SK-N-SH treated with all-trans-retinoic acid at 6 μM for 48 hours (cell line): ENCODE measurements at regions not wholly inside any gene's neighbourhood (a gene's known extent, or its start where the extent isn't known, plus 50 kb on each side); places are given as distances from the start of the nearest gene placed in this dataset.

ENCODE experiments used
- ARNTL ChIP-seq: fragments of 450-650 bp; formaldehyde crosslinking; IDR thresholded peaks from 2 replicates; pipeline ENCODE4 v1.5.0; 2020; ENCODE audit warnings: low read depth, mild to moderate bottlenecking, moderate library complexity, borderline replicate concordance
- BACH2 ChIP-seq: fragments of 250-450 bp; sonication (Bioruptor Pico); IDR thresholded peaks from 2 replicates; pipeline ENCODE4 v1.9.0; 2021; ENCODE audit warnings: mild to moderate bottlenecking, borderline replicate concordance
- CSDC2 ChIP-seq: fragments of 250-450 bp; sonication (Bioruptor Pico); IDR thresholded peaks from 2 replicates; pipeline ENCODE4 v1.5.0; 2020; ENCODE audit warnings: mild to moderate bottlenecking, moderate library complexity
- OSR1 ChIP-seq: fragments of 250-450 bp; sonication (Bioruptor Pico); IDR thresholded peaks from 2 replicates; pipeline ENCODE4 v1.8.0; 2022; ENCODE audit warnings: moderate library complexity, mild to moderate bottlenecking, inconsistent platforms
- PPARA ChIP-seq: fragments of 250-450 bp; sonication (Bioruptor Pico); IDR thresholded peaks from 2 replicates; pipeline ENCODE4 v1.5.0; 2020; ENCODE audit warnings: mild to moderate bottlenecking, borderline replicate concordance
- RARB ChIP-seq: fragments of 250-450 bp; sonication (Bioruptor Pico); IDR thresholded peaks from 2 replicates; pipeline ENCODE4 v1.8.0; 2021; ENCODE audit warnings: mild to moderate bottlenecking, moderate library complexity
- SNAI2 ChIP-seq: fragments of 250-450 bp; sonication (Bioruptor Pico); IDR thresholded peaks from 2 replicates; pipeline ENCODE4 v1.5.0; 2020; ENCODE audit warnings: mild to moderate bottlenecking, moderate library complexity
- TOX ChIP-seq: fragments of 250-450 bp; sonication (Bioruptor Pico); IDR thresholded peaks from 2 replicates; pipeline ENCODE4 v1.8.0; 2021; ENCODE audit warnings: mild to moderate bottlenecking, moderate library complexity, borderline replicate concordance
- ZFP3 ChIP-seq: fragments of 250-450 bp; sonication (Bioruptor Pico); IDR thresholded peaks from 2 replicates; pipeline ENCODE4 v1.5.0; 2020; ENCODE audit warnings: mild to moderate bottlenecking, moderate library complexity
- ZFP30 ChIP-seq: fragments of 450-650 bp; formaldehyde crosslinking; IDR thresholded peaks from 2 replicates; pipeline ENCODE4 v1.5.0; 2022; ENCODE audit warnings: mild to moderate bottlenecking, moderate library complexity
- ZNF70 ChIP-seq: fragments of 450-650 bp; formaldehyde crosslinking; IDR thresholded peaks from 2 replicates; pipeline ENCODE4 v1.5.0; 2020; ENCODE audit warnings: mild to moderate bottlenecking, moderate library complexity
- TF ChIP-seq, protein P1 (sequence below): fragments of 250-450 bp; sonication (Bioruptor Pico); IDR thresholded peaks from 2 replicates; pipeline ENCODE4 v1.5.1; 2020; ENCODE audit warnings: low read depth, mild to moderate bottlenecking, moderate library complexity
- TF ChIP-seq, protein P2 (sequence below): fragments of 250-450 bp; sonication (Bioruptor Pico); IDR thresholded peaks from 2 replicates; pipeline ENCODE4 v1.8.0; 2020; ENCODE audit warnings: mild to moderate bottlenecking, moderate library complexity, borderline replicate concordance
- TF ChIP-seq, protein P3 (sequence below): fragments of 250-450 bp; sonication (Bioruptor Pico); IDR thresholded peaks from 2 replicates; pipeline ENCODE4 v1.5.0; 2020; ENCODE audit warnings: mild to moderate bottlenecking, moderate library complexity

DNA sequence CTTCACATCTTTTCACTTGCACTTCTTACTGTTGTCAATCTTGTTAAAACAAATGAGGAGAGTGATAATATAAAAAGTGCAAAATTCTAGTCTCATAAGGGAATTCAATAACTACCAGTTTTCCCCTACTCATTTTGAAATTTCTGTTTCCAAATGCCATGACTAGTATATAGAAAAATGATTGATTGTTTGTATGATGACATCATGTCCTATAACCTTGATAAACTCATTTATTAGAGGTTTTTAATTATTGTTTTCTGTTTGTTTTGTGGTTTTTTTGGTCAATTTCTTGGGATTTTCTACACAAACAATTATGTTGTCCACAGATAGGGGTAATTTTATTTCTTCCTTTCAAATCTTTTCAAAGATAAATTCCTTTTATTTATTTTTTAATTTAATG lies 559.1 kb downstream of the TLL1 start:
- TF ChIP-seq, protein P1, sequence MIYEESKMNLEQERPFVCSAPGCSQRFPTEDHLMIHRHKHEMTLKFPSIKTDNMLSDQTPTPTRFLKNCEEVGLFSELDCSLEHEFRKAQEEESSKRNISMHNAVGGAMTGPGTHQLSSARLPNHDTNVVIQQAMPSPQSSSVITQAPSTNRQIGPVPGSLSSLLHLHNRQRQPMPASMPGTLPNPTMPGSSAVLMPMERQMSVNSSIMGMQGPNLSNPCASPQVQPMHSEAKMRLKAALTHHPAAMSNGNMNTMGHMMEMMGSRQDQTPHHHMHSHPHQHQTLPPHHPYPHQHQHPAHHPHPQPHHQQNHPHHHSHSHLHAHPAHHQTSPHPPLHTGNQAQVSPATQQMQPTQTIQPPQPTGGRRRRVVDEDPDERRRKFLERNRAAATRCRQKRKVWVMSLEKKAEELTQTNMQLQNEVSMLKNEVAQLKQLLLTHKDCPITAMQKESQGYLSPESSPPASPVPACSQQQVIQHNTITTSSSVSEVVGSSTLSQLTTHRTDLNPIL = no peak
- TF ChIP-seq CSDC2 = no peak
- TF ChIP-seq ZFP30 (CRISPR knock-in tag) = no peak
- no peak for TF ChIP-seq OSR1 (CRISPR knock-in tag)
- TF ChIP-seq ZNF70 (CRISPR knock-in tag) = no peak
- TF ChIP-seq RARB (CRISPR knock-in tag) = no peak
- TF ChIP-seq, protein P2, sequence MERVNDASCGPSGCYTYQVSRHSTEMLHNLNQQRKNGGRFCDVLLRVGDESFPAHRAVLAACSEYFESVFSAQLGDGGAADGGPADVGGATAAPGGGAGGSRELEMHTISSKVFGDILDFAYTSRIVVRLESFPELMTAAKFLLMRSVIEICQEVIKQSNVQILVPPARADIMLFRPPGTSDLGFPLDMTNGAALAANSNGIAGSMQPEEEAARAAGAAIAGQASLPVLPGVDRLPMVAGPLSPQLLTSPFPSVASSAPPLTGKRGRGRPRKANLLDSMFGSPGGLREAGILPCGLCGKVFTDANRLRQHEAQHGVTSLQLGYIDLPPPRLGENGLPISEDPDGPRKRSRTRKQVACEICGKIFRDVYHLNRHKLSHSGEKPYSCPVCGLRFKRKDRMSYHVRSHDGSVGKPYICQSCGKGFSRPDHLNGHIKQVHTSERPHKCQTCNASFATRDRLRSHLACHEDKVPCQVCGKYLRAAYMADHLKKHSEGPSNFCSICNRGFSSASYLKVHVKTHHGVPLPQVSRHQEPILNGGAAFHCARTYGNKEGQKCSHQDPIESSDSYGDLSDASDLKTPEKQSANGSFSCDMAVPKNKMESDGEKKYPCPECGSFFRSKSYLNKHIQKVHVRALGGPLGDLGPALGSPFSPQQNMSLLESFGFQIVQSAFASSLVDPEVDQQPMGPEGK (CRISPR knock-in tag) = no peak
- TF ChIP-seq ARNTL = no peak
- TF ChIP-seq, protein P3, sequence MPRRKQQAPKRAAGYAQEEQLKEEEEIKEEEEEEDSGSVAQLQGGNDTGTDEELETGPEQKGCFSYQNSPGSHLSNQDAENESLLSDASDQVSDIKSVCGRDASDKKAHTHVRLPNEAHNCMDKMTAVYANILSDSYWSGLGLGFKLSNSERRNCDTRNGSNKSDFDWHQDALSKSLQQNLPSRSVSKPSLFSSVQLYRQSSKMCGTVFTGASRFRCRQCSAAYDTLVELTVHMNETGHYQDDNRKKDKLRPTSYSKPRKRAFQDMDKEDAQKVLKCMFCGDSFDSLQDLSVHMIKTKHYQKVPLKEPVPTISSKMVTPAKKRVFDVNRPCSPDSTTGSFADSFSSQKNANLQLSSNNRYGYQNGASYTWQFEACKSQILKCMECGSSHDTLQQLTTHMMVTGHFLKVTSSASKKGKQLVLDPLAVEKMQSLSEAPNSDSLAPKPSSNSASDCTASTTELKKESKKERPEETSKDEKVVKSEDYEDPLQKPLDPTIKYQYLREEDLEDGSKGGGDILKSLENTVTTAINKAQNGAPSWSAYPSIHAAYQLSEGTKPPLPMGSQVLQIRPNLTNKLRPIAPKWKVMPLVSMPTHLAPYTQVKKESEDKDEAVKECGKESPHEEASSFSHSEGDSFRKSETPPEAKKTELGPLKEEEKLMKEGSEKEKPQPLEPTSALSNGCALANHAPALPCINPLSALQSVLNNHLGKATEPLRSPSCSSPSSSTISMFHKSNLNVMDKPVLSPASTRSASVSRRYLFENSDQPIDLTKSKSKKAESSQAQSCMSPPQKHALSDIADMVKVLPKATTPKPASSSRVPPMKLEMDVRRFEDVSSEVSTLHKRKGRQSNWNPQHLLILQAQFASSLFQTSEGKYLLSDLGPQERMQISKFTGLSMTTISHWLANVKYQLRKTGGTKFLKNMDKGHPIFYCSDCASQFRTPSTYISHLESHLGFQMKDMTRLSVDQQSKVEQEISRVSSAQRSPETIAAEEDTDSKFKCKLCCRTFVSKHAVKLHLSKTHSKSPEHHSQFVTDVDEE (CRISPR knock-in tag) = no peak
- no peak for TF ChIP-seq PPARA
- TF ChIP-seq ZFP3 = no peak
- no peak for TF ChIP-seq SNAI2 (CRISPR knock-in tag)
- TF ChIP-seq BACH2 (CRISPR knock-in tag) = no peak
- TF ChIP-seq TOX (CRISPR knock-in tag) = no peak
